ENCODE measurements at regions not wholly inside any gene's neighbourhood (a gene's known extent, or its start where the extent isn't known, plus 50 kb on each side); places are given as distances from the start of the nearest gene placed in this dataset.

DNA sequence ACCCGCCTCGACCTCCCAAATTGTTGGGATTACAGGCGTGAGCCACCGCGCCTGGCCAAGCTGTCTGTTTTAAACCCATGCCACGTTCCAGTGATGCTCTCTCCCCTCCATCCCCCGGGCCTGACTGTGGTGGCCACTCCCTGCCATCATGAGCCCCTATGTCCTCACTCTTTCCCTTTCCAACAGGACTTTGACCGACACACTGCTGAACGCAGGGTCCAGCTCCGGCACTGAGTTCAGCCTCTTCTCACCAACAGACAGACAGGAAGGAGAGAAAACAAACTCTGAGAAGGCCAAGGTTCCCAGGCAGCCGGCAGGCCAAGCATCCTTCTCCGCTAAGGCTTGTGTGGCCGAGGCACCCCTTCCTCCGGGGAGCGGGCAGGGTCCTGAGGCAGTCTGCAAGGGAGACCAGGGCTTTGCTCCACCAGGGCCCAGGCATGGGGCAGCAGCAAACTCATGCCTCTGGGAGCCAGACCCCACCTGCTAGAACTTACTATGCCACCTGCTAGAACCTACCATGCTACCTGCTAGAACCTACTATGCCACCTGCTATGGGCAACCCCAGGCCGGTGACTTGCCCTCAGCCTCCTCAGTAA, 152.7 kb downstream of the CRYBB2 start:
- Histone ChIP-seq H3K4me1 (ENCODE audit: control insufficient read depth in 1 of 2, insufficient read depth in 2 of 2, low read length in 2 of 2) (peaks cover 5 to 12% of the 10 kb centered on the region in 2 experiments; a peak in 2 of 4 replicates), H3K27me3 (ENCODE audit: insufficient read depth, low read length) (no peaks in the 10 kb centered on the region), H3K9me2 (ENCODE audit: insufficient read depth) (no peaks in the 10 kb centered on the region), H4K20me1 (ENCODE audit: insufficient read depth) (no peaks in the 10 kb centered on the region), H3K36me3 (ENCODE audit: control insufficient read depth in 1 of 2, insufficient read depth in 2 of 2, low read length in 2 of 2) (no peaks in the 10 kb centered on the region), H3K4me2 (ENCODE audit: low read length) (no peak overlapping the region), H3K27ac (ENCODE audit: low read depth, low read length) (no peak overlapping the region), H3K9ac (ENCODE audit: low read length) (no peak overlapping the region), H2AFZ (ENCODE audit: low read depth, low read length, poor library complexity, severe bottlenecking) (no peak overlapping the region), H3K4me3 (replicated peaks in 1 of 2; ENCODE audit: low read depth in 1 of 2, low read length in 2 of 2) (no peak overlapping the region), H3K79me2 (ENCODE audit: insufficient read depth, low read length) (no peaks in the 10 kb centered on the region), H3K9me3 (ENCODE audit: control insufficient read depth in 1 of 2, insufficient read depth in 1 of 2, low read depth in 1 of 2, low read length in 2 of 2) (no peaks in the 10 kb centered on the region)
- no TSS peak for BruUV-seq (replicated peaks)
- DNase-seq (ENCODE audit: low read depth, low spot score) (no peak), ATAC-seq (no peak)
- ChIA-PET RAD21 (ENCODE audit: low non-redundant PET in 1 of 2, low total read pairs in 2 of 2, uncharacterized antibody in 2 of 2, unreplicated experiment in 2 of 2) (no interaction called here), POLR2A (interaction anchor here (0.7 kb wide), 1 partner anchor 354 kb away, joined by 4 read pairs; no protein-coding TSS in a partner anchor), CTCF (no interaction called here)
- intact Hi-C loops (cut with micrococcal nuclease) = no loop called here
- TF ChIP-seq, protein P1, sequence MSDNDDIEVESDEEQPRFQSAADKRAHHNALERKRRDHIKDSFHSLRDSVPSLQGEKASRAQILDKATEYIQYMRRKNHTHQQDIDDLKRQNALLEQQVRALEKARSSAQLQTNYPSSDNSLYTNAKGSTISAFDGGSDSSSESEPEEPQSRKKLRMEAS (IDR thresholded peaks at IDR 0.05) = no peak
- TF ChIP-seq EZH2phosphoT487 (IDR thresholded peaks at IDR 0.05; ENCODE audit: borderline replicate concordance) (no peak), JUND (IDR thresholded peaks at IDR 0.05) (no peak), SP1 (IDR thresholded peaks at IDR 0.05; ENCODE audit: low read depth) (no peak), POLR2AphosphoS5 (IDR thresholded peaks at IDR 0.05; ENCODE audit: low read depth, low read length) (no peak), SRF (IDR thresholded peaks at IDR 0.05; ENCODE audit: low read depth) (no peak), EGR1 (IDR thresholded peaks at IDR 0.05; ENCODE audit: low read depth) (no peak), YY1 (IDR thresholded peaks at IDR 0.05; ENCODE audit: extremely low read depth, insufficient replicate concordance, low read depth, low read length) (no peak), ZFX (IDR thresholded peaks at IDR 0.05) (no peak)
- TF ChIP-seq, protein P2, sequence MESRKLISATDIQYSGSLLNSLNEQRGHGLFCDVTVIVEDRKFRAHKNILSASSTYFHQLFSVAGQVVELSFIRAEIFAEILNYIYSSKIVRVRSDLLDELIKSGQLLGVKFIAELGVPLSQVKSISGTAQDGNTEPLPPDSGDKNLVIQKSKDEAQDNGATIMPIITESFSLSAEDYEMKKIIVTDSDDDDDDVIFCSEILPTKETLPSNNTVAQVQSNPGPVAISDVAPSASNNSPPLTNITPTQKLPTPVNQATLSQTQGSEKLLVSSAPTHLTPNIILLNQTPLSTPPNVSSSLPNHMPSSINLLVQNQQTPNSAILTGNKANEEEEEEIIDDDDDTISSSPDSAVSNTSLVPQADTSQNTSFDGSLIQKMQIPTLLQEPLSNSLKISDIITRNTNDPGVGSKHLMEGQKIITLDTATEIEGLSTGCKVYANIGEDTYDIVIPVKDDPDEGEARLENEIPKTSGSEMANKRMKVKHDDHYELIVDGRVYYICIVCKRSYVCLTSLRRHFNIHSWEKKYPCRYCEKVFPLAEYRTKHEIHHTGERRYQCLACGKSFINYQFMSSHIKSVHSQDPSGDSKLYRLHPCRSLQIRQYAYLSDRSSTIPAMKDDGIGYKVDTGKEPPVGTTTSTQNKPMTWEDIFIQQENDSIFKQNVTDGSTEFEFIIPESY (IDR thresholded peaks at IDR 0.05; ENCODE audit: extremely low read depth, insufficient replicate concordance, low read length) = no peak
- TF ChIP-seq, protein P3, sequence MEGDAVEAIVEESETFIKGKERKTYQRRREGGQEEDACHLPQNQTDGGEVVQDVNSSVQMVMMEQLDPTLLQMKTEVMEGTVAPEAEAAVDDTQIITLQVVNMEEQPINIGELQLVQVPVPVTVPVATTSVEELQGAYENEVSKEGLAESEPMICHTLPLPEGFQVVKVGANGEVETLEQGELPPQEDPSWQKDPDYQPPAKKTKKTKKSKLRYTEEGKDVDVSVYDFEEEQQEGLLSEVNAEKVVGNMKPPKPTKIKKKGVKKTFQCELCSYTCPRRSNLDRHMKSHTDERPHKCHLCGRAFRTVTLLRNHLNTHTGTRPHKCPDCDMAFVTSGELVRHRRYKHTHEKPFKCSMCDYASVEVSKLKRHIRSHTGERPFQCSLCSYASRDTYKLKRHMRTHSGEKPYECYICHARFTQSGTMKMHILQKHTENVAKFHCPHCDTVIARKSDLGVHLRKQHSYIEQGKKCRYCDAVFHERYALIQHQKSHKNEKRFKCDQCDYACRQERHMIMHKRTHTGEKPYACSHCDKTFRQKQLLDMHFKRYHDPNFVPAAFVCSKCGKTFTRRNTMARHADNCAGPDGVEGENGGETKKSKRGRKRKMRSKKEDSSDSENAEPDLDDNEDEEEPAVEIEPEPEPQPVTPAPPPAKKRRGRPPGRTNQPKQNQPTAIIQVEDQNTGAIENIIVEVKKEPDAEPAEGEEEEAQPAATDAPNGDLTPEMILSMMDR (IDR thresholded peaks at IDR 0.05 in 2 of 3, conservative IDR thresholded peaks at IDR 0.05 in 1 of 3; ENCODE audit: borderline replicate concordance in 1 of 3, insufficient read depth in 1 of 3, low read depth in 2 of 3, low read length in 2 of 3) = no peak
